HUES6 (cell line): ENCODE measurements at regions not wholly inside any gene's neighbourhood (a gene's known extent, or its start where the extent isn't known, plus 50 kb on each side); places are given as distances from the start of the nearest gene placed in this dataset.
A peak's percentile ranks its signal among the peaks of the same experiment; 100 is the strongest.

Experiments used
- H3K27ac ChIP-seq: 2 replicates; pipeline ENCODE4 v1.7.0; 2013; ENCODE audit warnings: low read depth, mild to moderate bottlenecking, low read length, inconsistent platforms
- H3K27me3 ChIP-seq: 2 replicates; pipeline ENCODE4 v1.6.1; 2013; ENCODE audit warnings: low read length; ENCODE audit not compliant: control insufficient read depth, insufficient read depth
- H3K36me3 ChIP-seq: 2 replicates; pipeline ENCODE4 v1.6.1; 2013; ENCODE audit warnings: low read length; ENCODE audit not compliant: control insufficient read depth, insufficient read depth
- H3K4me1 ChIP-seq: 2 replicates; pipeline ENCODE4 v1.6.1; 2013; ENCODE audit warnings: low read length; ENCODE audit not compliant: control insufficient read depth, insufficient read depth
- H3K4me3 ChIP-seq: 2 replicates; pipeline ENCODE4 v1.5.1; 2013; ENCODE audit warnings: low read depth, low read length
- H3K9ac ChIP-seq: one replicate; pipeline ENCODE4 v1.6.1; 2013; ENCODE audit warnings: mild to moderate bottlenecking, low read length
- H3K9me3 ChIP-seq: 2 replicates; pipeline ENCODE4 v1.6.1; 2013; ENCODE audit warnings: low read depth, low read length; ENCODE audit not compliant: control insufficient read depth, insufficient read depth

- Histone ChIP-seq H3K27ac (no peak overlapping the region), H3K36me3 (no peaks in the 10 kb centered on the region), H3K9me3 (no peaks in the 10 kb centered on the region), H3K27me3 (no peaks in the 10 kb centered on the region), H3K4me1 (peaks cover 38% of the 10 kb centered on the region), H3K4me3 (no peak overlapping the region), H3K9ac (no peak overlapping the region)
Measured at GRCh38 chr2:43045866-43046265, 180.5 kb downstream of the ZFP36L2 start.

GRCh38 chr2:43044093-43044681, 182.2 kb downstream of the ZFP36L2 start:
- H3K27ac ChIP-seq, result no peak overlapping the region
- H3K27me3 ChIP-seq, result no peaks in the 10 kb centered on the region
- H3K9ac ChIP-seq, result no peak overlapping the region
- peaks cover 36% of the 10 kb centered on the region for H3K4me1 ChIP-seq
- H3K4me3 ChIP-seq, result no peak overlapping the region
- H3K36me3 ChIP-seq, result no peaks in the 10 kb centered on the region
- H3K9me3 ChIP-seq, result no peaks in the 10 kb centered on the region

- H3K27me3 ChIP-seq, result no peaks in the 10 kb centered on the region
- H3K36me3 ChIP-seq, result no peaks in the 10 kb centered on the region
- H3K9ac ChIP-seq, result no peak overlapping the region
- H3K27ac ChIP-seq, result no peak overlapping the region
- no peak overlapping the region for H3K4me3 ChIP-seq
- no peaks in the 10 kb centered on the region for H3K9me3 ChIP-seq
- peaks cover 39% of the 10 kb centered on the region for H3K4me1 ChIP-seq
Measured at GRCh38 chr2:43043553-43043870, 182.9 kb downstream of the ZFP36L2 start.

GRCh38 chr2:43041661-43042360, 184.6 kb downstream of the ZFP36L2 start:
- no peaks in the 10 kb centered on the region for H3K9me3 ChIP-seq
- no peak overlapping the region; the same call in 1 of the 2 replicates for H3K4me3 ChIP-seq
- H3K27me3 ChIP-seq, result no peaks in the 10 kb centered on the region
- peak overlapping the region; percentile 73; the same call in 1 of the 2 replicates for H3K27ac ChIP-seq
- peak overlapping the region; percentile 59 for H3K9ac ChIP-seq
- H3K4me1 ChIP-seq, result peaks cover 38% of the 10 kb centered on the region
- no peaks in the 10 kb centered on the region for H3K36me3 ChIP-seq

- no peaks in the 10 kb centered on the region for H3K9me3 ChIP-seq
- H3K27ac ChIP-seq, result peak overlapping the region; percentile 73; the same call in 1 of the 2 replicates
- no peaks in the 10 kb centered on the region for H3K36me3 ChIP-seq
- H3K9ac ChIP-seq, result peak overlapping the region; percentile 59
- no peak overlapping the region for H3K4me3 ChIP-seq
- no peaks in the 10 kb centered on the region for H3K27me3 ChIP-seq
- peaks cover 32% of the 10 kb centered on the region for H3K4me1 ChIP-seq
Measured at GRCh38 chr2:43041173-43041591, 185.2 kb downstream of the ZFP36L2 start.

GRCh38 chr2:43040084-43040854, 186.1 kb downstream of the ZFP36L2 start:
- Histone ChIP-seq H3K36me3 (no peaks in the 10 kb centered on the region), H3K9ac (no peak overlapping the region), H3K27ac (no peak overlapping the region), H3K9me3 (no peaks in the 10 kb centered on the region), H3K4me3 (no peak overlapping the region), H3K4me1 (peaks cover 30% of the 10 kb centered on the region), H3K27me3 (no peaks in the 10 kb centered on the region)

GRCh38 chr2:43039376-43040080, 186.9 kb downstream of the ZFP36L2 start:
- no peaks in the 10 kb centered on the region for H3K9me3 ChIP-seq
- H3K4me1 ChIP-seq, result peaks cover 29% of the 10 kb centered on the region
- H3K9ac ChIP-seq, result no peak overlapping the region
- no peaks in the 10 kb centered on the region for H3K27me3 ChIP-seq
- no peaks in the 10 kb centered on the region for H3K36me3 ChIP-seq
- H3K27ac ChIP-seq, result no peak overlapping the region
- H3K4me3 ChIP-seq, result no peak overlapping the region

- Histone ChIP-seq H3K9ac (no peak overlapping the region), H3K9me3 (no peaks in the 10 kb centered on the region), H3K36me3 (no peaks in the 10 kb centered on the region), H3K4me1 (peaks cover 24% of the 10 kb centered on the region), H3K4me3 (no peak overlapping the region), H3K27ac (no peak overlapping the region; the same call in 1 of the 2 replicates), H3K27me3 (no peaks in the 10 kb centered on the region)
Measured at GRCh38 chr2:43038696-43039094, 187.7 kb downstream of the ZFP36L2 start.

GRCh38 chr2:43038034-43038695, 188.2 kb downstream of the ZFP36L2 start:
- H3K27ac ChIP-seq, result no peak overlapping the region
- no peaks in the 10 kb centered on the region for H3K27me3 ChIP-seq
- H3K9me3 ChIP-seq, result no peaks in the 10 kb centered on the region
- peaks cover 24% of the 10 kb centered on the region for H3K4me1 ChIP-seq
- H3K4me3 ChIP-seq, result no peak overlapping the region
- H3K9ac ChIP-seq, result no peak overlapping the region
- H3K36me3 ChIP-seq, result no peaks in the 10 kb centered on the region

- H3K27me3 ChIP-seq, result no peaks in the 10 kb centered on the region
- no peak overlapping the region for H3K9ac ChIP-seq
- H3K4me3 ChIP-seq, result no peak overlapping the region
- peaks cover 13% of the 10 kb centered on the region; the same call in 1 of the 2 replicates for H3K4me1 ChIP-seq
- H3K36me3 ChIP-seq, result no peaks in the 10 kb centered on the region
- H3K9me3 ChIP-seq, result no peaks in the 10 kb centered on the region
- H3K27ac ChIP-seq, result no peak overlapping the region
Measured at GRCh38 chr2:43035922-43036321, 190.5 kb downstream of the ZFP36L2 start.
